ENCODE measurements at regions not wholly inside any gene's neighbourhood (a gene's known extent, or its start where the extent isn't known, plus 50 kb on each side); places are given as distances from the start of the nearest gene placed in this dataset.

GRCh38 chr3:105197863-105198262 lies 168.8 kb upstream of the ALCAM start:
- H3K4me3 ChIP-seq (ENCODE audit: low read depth, low read length): no peak overlapping the region
- TF ChIP-seq CTCF (IDR thresholded peaks at IDR 0.05; ENCODE audit: control insufficient read depth, extremely low read depth, insufficient read depth): no peak
- no peak for DNase-seq (ENCODE audit: low read depth)

- H3K4me3 ChIP-seq (ENCODE audit: low read depth, low read length): no peak overlapping the region
- DNase-seq (ENCODE audit: low read depth): no peak
- no peak for TF ChIP-seq CTCF (IDR thresholded peaks at IDR 0.05; ENCODE audit: control insufficient read depth, extremely low read depth, insufficient read depth)
These were observed 167.5 kb upstream of the ALCAM start for GRCh38 chr3:105199217-105199616.

- DNase-seq (ENCODE audit: low read depth): no peak
- no peak overlapping the region for H3K4me3 ChIP-seq (ENCODE audit: low read depth, low read length)
- no peak for TF ChIP-seq CTCF (IDR thresholded peaks at IDR 0.05; ENCODE audit: control insufficient read depth, extremely low read depth, insufficient read depth)
These were observed 156.6 kb upstream of the ALCAM start for GRCh38 chr3:105210141-105210540.

GRCh38 chr3:105214590-105214989 lies 152.1 kb upstream of the ALCAM start:
- TF ChIP-seq CTCF (IDR thresholded peaks at IDR 0.05; ENCODE audit: control insufficient read depth, extremely low read depth, insufficient read depth): no peak
- DNase-seq (ENCODE audit: low read depth): no peak
- H3K4me3 ChIP-seq (ENCODE audit: low read depth, low read length): no peak overlapping the region

- H3K4me3 ChIP-seq (ENCODE audit: low read depth, low read length): no peak overlapping the region
- TF ChIP-seq CTCF (IDR thresholded peaks at IDR 0.05; ENCODE audit: control insufficient read depth, extremely low read depth, insufficient read depth): no peak
- DNase-seq (ENCODE audit: low read depth): no peak
These were observed 144.1 kb upstream of the ALCAM start for GRCh38 chr3:105222568-105223093.

GRCh38 chr3:105223815-105224214 lies 142.9 kb upstream of the ALCAM start:
- DNase-seq (ENCODE audit: low read depth): no peak
- no peak for TF ChIP-seq CTCF (IDR thresholded peaks at IDR 0.05; ENCODE audit: control insufficient read depth, extremely low read depth, insufficient read depth)
- H3K4me3 ChIP-seq (ENCODE audit: low read depth, low read length): no peak overlapping the region

- H3K4me3 ChIP-seq (ENCODE audit: low read depth, low read length): no peak overlapping the region
- TF ChIP-seq CTCF (IDR thresholded peaks at IDR 0.05; ENCODE audit: control insufficient read depth, extremely low read depth, insufficient read depth): no peak
- DNase-seq (ENCODE audit: low read depth): no peak
These were observed 138.0 kb upstream of the ALCAM start for GRCh38 chr3:105228696-105229095.
